Osteoblast (primary cell): ENCODE measurements at regions not wholly inside any gene's neighbourhood (a gene's known extent, or its start where the extent isn't known, plus 50 kb on each side); places are given as distances from the start of the nearest gene placed in this dataset.

ENCODE experiments used
- DNase-seq: peaks from one replicate; pipeline ENCODE4 v3.0.0; 2011; ENCODE audit warnings: low spot score, mixed read lengths; ENCODE audit not compliant: insufficient read length; ENCODE audit errors: missing footprints
- H2AFZ ChIP-seq: 2 replicates; pipeline ENCODE4 v1.6.0; 2011; ENCODE audit warnings: mild to moderate bottlenecking, low read length
- H3K27ac ChIP-seq: 2 replicates; pipeline ENCODE4 v1.5.1; 2011; ENCODE audit warnings: mild to moderate bottlenecking, low read depth, low read length, moderate library complexity
- H3K27me3 ChIP-seq: 2 replicates; pipeline ENCODE4 v1.6.0; 2012; ENCODE audit warnings: mild to moderate bottlenecking, control low read depth, inconsistent platforms, low read length, moderate library complexity; ENCODE audit not compliant: insufficient read depth
- H3K36me3 ChIP-seq: 2 replicates; pipeline ENCODE4 v1.5.1; 2011; ENCODE audit warnings: mild to moderate bottlenecking, low read length, control low read depth, moderate library complexity; ENCODE audit not compliant: insufficient read depth
- H3K4me1 ChIP-seq: 2 replicates; pipeline ENCODE4 v1.5.1; 2011; ENCODE audit warnings: mild to moderate bottlenecking, low read length, control low read depth, moderate library complexity; ENCODE audit not compliant: insufficient read depth
- H3K4me2 ChIP-seq: 2 replicates; pipeline ENCODE4 v1.6.0; 2011; ENCODE audit warnings: mild to moderate bottlenecking, low read length; ENCODE audit not compliant: insufficient read depth
- H3K4me3 ChIP-seq: fragments of 200-600 bp; sonication (generic); 3 replicates; pipeline ENCODE4 v1.5.1; 2012; ENCODE audit warnings: mild to moderate bottlenecking, low read length, inconsistent platforms; ENCODE audit not compliant: insufficient read depth
- H3K79me2 ChIP-seq: 2 replicates; pipeline ENCODE4 v1.6.0; 2012; ENCODE audit warnings: mild to moderate bottlenecking, low read length, control low read depth, inconsistent platforms; ENCODE audit not compliant: insufficient read depth
- H3K9me3 ChIP-seq: 2 replicates; pipeline ENCODE4 v1.5.1; 2011; ENCODE audit warnings: low read depth, low read length, control low read depth
- H4K20me1 ChIP-seq: 2 replicates; pipeline ENCODE4 v1.6.0; 2012; ENCODE audit warnings: mild to moderate bottlenecking, low read length, control low read depth; ENCODE audit not compliant: insufficient read depth
- TF ChIP-seq, protein P1 (sequence below): IDR thresholded peaks from 2 replicates; pipeline ENCODE4 v1.5.1; 2011; ENCODE audit warnings: mild to moderate bottlenecking, low read depth, low read length, moderate library complexity; ENCODE audit errors: extremely low read depth

DNA sequence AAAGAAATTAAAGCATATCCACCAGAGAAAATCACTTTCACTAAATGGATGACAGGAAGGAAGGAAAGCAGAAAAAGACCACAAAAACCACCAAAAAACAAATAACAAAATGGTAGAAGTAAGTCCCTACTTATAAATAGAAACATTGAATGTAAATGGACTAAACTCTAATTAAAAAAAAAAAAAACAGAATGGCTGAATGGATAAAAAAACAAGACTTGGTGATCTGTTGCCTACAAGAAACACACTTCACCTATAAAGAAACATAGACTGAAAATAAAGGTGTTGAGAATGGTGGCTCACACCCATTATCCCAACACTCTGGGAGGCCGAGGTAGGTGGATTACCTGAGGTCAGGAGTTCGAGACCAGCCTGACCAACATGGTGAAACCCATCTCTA, 122.9 kb downstream of the HMHB1 start:
- no peak for DNase-seq
- H3K9me3 ChIP-seq = peaks cover 2% of the 10 kb centered on the region
- no peaks in the 10 kb centered on the region for H3K27me3 ChIP-seq
- no peaks in the 10 kb centered on the region for H3K79me2 ChIP-seq
- TF ChIP-seq, protein P1, sequence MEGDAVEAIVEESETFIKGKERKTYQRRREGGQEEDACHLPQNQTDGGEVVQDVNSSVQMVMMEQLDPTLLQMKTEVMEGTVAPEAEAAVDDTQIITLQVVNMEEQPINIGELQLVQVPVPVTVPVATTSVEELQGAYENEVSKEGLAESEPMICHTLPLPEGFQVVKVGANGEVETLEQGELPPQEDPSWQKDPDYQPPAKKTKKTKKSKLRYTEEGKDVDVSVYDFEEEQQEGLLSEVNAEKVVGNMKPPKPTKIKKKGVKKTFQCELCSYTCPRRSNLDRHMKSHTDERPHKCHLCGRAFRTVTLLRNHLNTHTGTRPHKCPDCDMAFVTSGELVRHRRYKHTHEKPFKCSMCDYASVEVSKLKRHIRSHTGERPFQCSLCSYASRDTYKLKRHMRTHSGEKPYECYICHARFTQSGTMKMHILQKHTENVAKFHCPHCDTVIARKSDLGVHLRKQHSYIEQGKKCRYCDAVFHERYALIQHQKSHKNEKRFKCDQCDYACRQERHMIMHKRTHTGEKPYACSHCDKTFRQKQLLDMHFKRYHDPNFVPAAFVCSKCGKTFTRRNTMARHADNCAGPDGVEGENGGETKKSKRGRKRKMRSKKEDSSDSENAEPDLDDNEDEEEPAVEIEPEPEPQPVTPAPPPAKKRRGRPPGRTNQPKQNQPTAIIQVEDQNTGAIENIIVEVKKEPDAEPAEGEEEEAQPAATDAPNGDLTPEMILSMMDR = no peak
- H4K20me1 ChIP-seq = no peaks in the 10 kb centered on the region
- no peaks in the 10 kb centered on the region for H3K4me1 ChIP-seq
- no peak overlapping the region for H3K4me2 ChIP-seq
- no peaks in the 10 kb centered on the region for H3K36me3 ChIP-seq
- no peak overlapping the region for H3K27ac ChIP-seq
- no peak overlapping the region for H2AFZ ChIP-seq
- H3K4me3 ChIP-seq = no peak overlapping the region

DNA sequence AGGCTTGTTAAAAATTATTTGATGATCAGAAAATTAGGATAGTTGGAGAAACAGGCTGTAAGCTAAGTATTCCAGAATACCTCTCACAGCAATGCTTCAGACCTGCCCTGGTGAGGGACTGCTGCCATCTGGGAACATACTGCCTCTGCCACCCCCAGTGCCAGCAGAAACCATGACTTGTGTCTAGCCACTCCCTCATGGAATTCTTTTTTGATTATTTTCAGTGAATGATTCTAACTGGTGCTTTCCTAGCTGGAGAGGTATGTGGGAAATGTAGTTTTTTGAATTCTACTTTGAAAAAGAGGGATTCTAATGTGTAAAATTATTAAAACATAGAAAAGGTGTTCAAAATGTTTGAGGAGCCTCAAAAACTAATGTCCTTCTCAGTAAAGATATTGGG, 126.3 kb downstream of the HMHB1 start:
- TF ChIP-seq, protein P1 = no peak

DNA sequence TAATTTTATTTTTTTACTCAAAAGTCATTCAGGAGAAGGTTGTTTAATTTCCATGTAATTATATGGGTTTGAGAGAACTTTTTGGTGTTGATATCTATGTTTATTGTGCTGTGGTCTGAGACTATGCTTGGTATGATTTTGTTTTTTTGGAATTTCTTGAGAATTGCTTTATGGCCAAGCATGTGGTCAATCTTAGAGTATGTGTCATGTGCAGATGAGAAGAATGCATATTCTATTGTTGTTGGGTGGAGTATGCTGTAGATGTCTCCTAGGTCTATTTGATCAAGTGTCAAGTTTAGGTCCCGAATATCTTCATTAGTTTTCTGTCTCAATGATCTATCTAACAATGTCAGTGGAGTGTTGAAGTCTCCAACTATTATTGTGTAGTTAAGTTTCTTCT, 134.9 kb downstream of the HMHB1 start:
- Histone ChIP-seq H3K79me2 (no peaks in the 10 kb centered on the region), H2AFZ (no peak overlapping the region), H3K27me3 (no peaks in the 10 kb centered on the region), H3K9me3 (peaks cover 2% of the 10 kb centered on the region), H3K36me3 (no peaks in the 10 kb centered on the region), H3K4me3 (no peak overlapping the region), H4K20me1 (no peaks in the 10 kb centered on the region), H3K27ac (no peak overlapping the region), H3K4me2 (no peak overlapping the region), H3K4me1 (no peaks in the 10 kb centered on the region)
- TF ChIP-seq, protein P1 = no peak
- DNase-seq = no peak

More for the DNA sequence above, 126.3 kb downstream of the HMHB1 start:
- Histone ChIP-seq H3K9me3 (peaks cover 2% of the 10 kb centered on the region), H3K79me2 (no peaks in the 10 kb centered on the region), H2AFZ (peak overlapping the region; percentile 63), H3K27me3 (no peaks in the 10 kb centered on the region), H3K4me3 (no peak overlapping the region), H3K4me2 (no peak overlapping the region), H3K36me3 (no peaks in the 10 kb centered on the region), H3K27ac (no peak overlapping the region), H4K20me1 (no peaks in the 10 kb centered on the region), H3K4me1 (no peaks in the 10 kb centered on the region)
- DNase-seq = peak; percentile 52

DNA sequence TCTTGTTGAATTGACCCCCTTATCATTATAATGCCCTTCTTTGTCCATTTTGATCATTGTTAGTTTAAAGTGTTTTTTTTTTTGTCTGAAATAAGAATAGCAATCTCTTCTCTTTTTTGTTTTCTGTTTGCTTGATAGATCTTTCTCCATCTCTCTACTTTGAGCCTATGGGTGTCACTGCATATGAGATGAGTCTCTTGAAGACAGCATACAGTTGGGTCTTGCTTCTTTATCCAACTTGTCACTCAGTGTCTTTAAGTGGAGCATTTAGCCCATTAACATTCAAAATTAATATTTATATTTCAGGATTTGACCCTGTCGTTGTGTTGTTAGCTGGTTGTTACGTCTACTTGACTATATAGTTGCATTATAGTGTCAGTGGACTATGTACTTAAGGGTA, 135.4 kb downstream of the HMHB1 start:
- H3K9me3 ChIP-seq = peaks cover 2% of the 10 kb centered on the region
- no peak overlapping the region for H2AFZ ChIP-seq
- no peak for DNase-seq
- no peaks in the 10 kb centered on the region for H3K4me1 ChIP-seq
- no peak overlapping the region for H3K4me3 ChIP-seq
- TF ChIP-seq, protein P1 = no peak
- H4K20me1 ChIP-seq = no peaks in the 10 kb centered on the region
- H3K27me3 ChIP-seq = no peaks in the 10 kb centered on the region
- H3K36me3 ChIP-seq = no peaks in the 10 kb centered on the region
- H3K79me2 ChIP-seq = no peaks in the 10 kb centered on the region
- H3K4me2 ChIP-seq = no peak overlapping the region
- H3K27ac ChIP-seq = no peak overlapping the region
